ENCODE measurements at regions not wholly inside any gene's neighbourhood (a gene's known extent, or its start where the extent isn't known, plus 50 kb on each side); places are given as distances from the start of the nearest gene placed in this dataset.

DNA sequence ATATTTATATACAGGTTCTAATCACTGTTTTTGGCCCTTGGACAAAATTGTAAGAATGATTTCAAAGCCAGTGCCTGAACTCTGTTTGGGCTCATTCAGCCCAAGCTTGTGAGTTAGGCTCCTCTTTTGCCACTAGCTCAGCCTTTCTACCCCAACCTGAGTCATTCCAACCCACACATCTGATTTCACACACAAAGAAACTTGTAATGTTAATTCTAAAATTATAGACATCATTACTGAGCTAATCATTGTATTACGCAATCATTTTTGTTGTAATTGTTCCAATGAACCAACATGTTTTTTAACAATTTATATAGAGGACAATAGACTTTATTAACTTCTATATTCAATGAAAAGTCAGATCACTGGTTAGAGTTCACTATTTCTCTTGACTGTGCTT lies 441.1 kb downstream of the ETNK1 start:
- H3K9me2 ChIP-seq (replicated peaks; ENCODE audit: low read depth, low read length): 0 out of 2 replicates have a peak, but pooled peaks cover 6% of the 10 kb centered on the region
- no peak overlapping the region for H3K9ac ChIP-seq (ENCODE audit: low read depth, low read length, poor library complexity, severe bottlenecking)
- H3K36me3 ChIP-seq (ENCODE audit: insufficient read depth, low read length): no peaks in the 10 kb centered on the region
- TF ChIP-seq EZH2phosphoT487 (IDR thresholded peaks at IDR 0.05; ENCODE audit: borderline replicate concordance) (no peak), CTCF (conservative IDR thresholded peaks at IDR 0.05; ENCODE audit: low read length) (no peak)
- H2AFZ ChIP-seq (ENCODE audit: low read length): no peak overlapping the region
- no peaks in the 10 kb centered on the region for H3K4me1 ChIP-seq (ENCODE audit: insufficient read depth, low read length, poor library complexity, severe bottlenecking)
- H3F3A ChIP-seq (ENCODE audit: low read depth): no peaks in the 10 kb centered on the region
- H3K9me3 ChIP-seq (ENCODE audit: insufficient read depth, low read depth, low read length): no peaks in the 10 kb centered on the region
- no peaks in the 10 kb centered on the region for H3K79me2 ChIP-seq (ENCODE audit: insufficient read depth, low read length)
- no peaks in the 10 kb centered on the region for H3K27me3 ChIP-seq (ENCODE audit: insufficient read depth, low read length, poor library complexity, severe bottlenecking)
- no peak overlapping the region for H3K4me3 ChIP-seq (ENCODE audit: low read length, poor library complexity, severe bottlenecking)
- no peak overlapping the region for H3K4me2 ChIP-seq (ENCODE audit: low read depth, low read length, poor library complexity, severe bottlenecking)
- no peaks in the 10 kb centered on the region for H4K20me1 ChIP-seq (ENCODE audit: insufficient read depth, low read length, poor library complexity, severe bottlenecking)

DNA sequence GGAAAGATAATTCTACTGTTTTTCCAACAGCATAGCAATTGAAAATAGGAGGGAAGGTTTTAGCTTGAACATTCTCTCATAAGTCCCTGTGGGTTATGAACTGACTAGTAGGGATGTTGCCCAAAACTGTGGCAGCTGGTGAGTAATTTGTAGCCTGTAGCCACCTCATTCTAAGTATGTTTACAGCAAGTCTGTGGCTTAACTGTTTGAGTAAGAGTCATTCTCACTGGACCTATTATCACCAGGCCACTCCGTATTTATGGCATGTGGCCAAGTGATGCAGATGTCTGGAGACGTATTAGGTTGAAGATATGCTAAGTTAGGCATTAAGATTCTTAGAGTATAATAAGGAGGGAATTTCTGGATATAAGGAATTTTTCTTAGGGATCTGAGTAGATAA lies 458.3 kb downstream of the ETNK1 start:
- H3F3A ChIP-seq (ENCODE audit: low read depth): no peaks in the 10 kb centered on the region
- no peak overlapping the region for H3K9ac ChIP-seq (ENCODE audit: low read depth, low read length, poor library complexity, severe bottlenecking)
- no peak overlapping the region for H3K4me3 ChIP-seq (ENCODE audit: low read length, poor library complexity, severe bottlenecking)
- no peak for TF ChIP-seq CTCF (conservative IDR thresholded peaks at IDR 0.05; ENCODE audit: low read length)
- TF ChIP-seq EZH2phosphoT487 (IDR thresholded peaks at IDR 0.05; ENCODE audit: borderline replicate concordance): no peak
- H3K9me2 ChIP-seq (replicated peaks; ENCODE audit: low read depth, low read length): peaks cover 5% of the 10 kb centered on the region; the same call in 1 of the 2 replicates
- H3K79me2 ChIP-seq (ENCODE audit: insufficient read depth, low read length): no peaks in the 10 kb centered on the region
- H3K36me3 ChIP-seq (ENCODE audit: insufficient read depth, low read length): no peaks in the 10 kb centered on the region
- H2AFZ ChIP-seq (ENCODE audit: low read length): no peak overlapping the region
- H3K27me3 ChIP-seq (ENCODE audit: insufficient read depth, low read length, poor library complexity, severe bottlenecking): no peaks in the 10 kb centered on the region
- H3K4me2 ChIP-seq (ENCODE audit: low read depth, low read length, poor library complexity, severe bottlenecking): no peak overlapping the region
- no peaks in the 10 kb centered on the region for H4K20me1 ChIP-seq (ENCODE audit: insufficient read depth, low read length, poor library complexity, severe bottlenecking)
- H3K4me1 ChIP-seq (ENCODE audit: insufficient read depth, low read length, poor library complexity, severe bottlenecking): no peaks in the 10 kb centered on the region
- H3K9me3 ChIP-seq (ENCODE audit: insufficient read depth, low read depth, low read length): no peaks in the 10 kb centered on the region

- Histone ChIP-seq H3K9me2 (replicated peaks; ENCODE audit: low read depth, low read length) (peaks cover 5% of the 10 kb centered on the region; the same call in 1 of the 2 replicates), H3K9me3 (ENCODE audit: insufficient read depth, low read depth, low read length) (no peaks in the 10 kb centered on the region), H3K27me3 (ENCODE audit: insufficient read depth, low read length, poor library complexity, severe bottlenecking) (no peaks in the 10 kb centered on the region), H2AFZ (ENCODE audit: low read length) (no peak overlapping the region), H3F3A (ENCODE audit: low read depth) (no peaks in the 10 kb centered on the region), H3K36me3 (ENCODE audit: insufficient read depth, low read length) (no peaks in the 10 kb centered on the region), H4K20me1 (ENCODE audit: insufficient read depth, low read length, poor library complexity, severe bottlenecking) (no peaks in the 10 kb centered on the region), H3K4me1 (ENCODE audit: insufficient read depth, low read length, poor library complexity, severe bottlenecking) (no peaks in the 10 kb centered on the region), H3K4me2 (ENCODE audit: low read depth, low read length, poor library complexity, severe bottlenecking) (no peak overlapping the region), H3K9ac (ENCODE audit: low read depth, low read length, poor library complexity, severe bottlenecking) (no peak overlapping the region), H3K79me2 (ENCODE audit: insufficient read depth, low read length) (no peaks in the 10 kb centered on the region), H3K4me3 (ENCODE audit: low read length, poor library complexity, severe bottlenecking) (no peak overlapping the region)
- TF ChIP-seq CTCF (conservative IDR thresholded peaks at IDR 0.05; ENCODE audit: low read length) (no peak), EZH2phosphoT487 (IDR thresholded peaks at IDR 0.05; ENCODE audit: borderline replicate concordance) (no peak)
Observed at GRCh38 chr12:23084236-23084995, 459.4 kb downstream of the ETNK1 start.

Measured in Loucy (cell line).